ENCODE measurements at regions not wholly inside any gene's neighbourhood (a gene's known extent, or its start where the extent isn't known, plus 50 kb on each side); places are given as distances from the start of the nearest gene placed in this dataset.

DNA sequence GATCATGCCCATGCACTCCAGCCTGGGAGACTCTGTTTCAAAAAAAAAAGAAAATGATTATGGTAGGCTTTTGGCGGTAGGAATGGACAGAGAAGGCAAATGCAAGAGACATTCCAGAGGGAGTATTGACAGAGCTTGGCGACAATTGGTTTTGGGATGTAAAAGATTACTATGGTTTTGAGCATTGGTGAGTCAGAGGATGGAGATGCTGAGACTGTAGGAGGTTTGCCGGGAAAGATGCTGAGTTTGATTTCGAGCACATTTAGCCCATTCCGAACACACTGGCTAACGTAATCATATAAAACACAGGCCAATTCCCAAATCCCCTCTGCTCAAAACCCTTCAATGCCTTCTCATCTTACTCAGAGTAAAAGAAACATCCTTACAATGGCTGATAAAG is 161.6 kb upstream of the MKLN1 start:
- Histone ChIP-seq H3K9ac (ENCODE audit: insufficient read depth, low read length) (no peak overlapping the region), H3K4me1 (ENCODE audit: control insufficient read depth, extremely low read depth, insufficient read depth, low read length) (peaks cover 2% of the 10 kb centered on the region), H3K9me3 (ENCODE audit: control insufficient read depth, insufficient read depth, low read depth, low read length) (no peaks in the 10 kb centered on the region), H3K36me3 (ENCODE audit: control insufficient read depth, insufficient read depth, low read length) (no peaks in the 10 kb centered on the region), H3K27ac (ENCODE audit: insufficient read depth, low read length) (no peak overlapping the region), H3K4me2 (ENCODE audit: extremely low read depth, insufficient read depth, low read length) (no peak overlapping the region), H3K79me2 (ENCODE audit: control insufficient read depth, insufficient read depth, low read length) (no peaks in the 10 kb centered on the region), H4K20me1 (ENCODE audit: control insufficient read depth, extremely low read depth, insufficient read depth, low read length) (no peaks in the 10 kb centered on the region), H3K27me3 (ENCODE audit: control insufficient read depth, insufficient read depth, low read length) (no peaks in the 10 kb centered on the region), H2AFZ (ENCODE audit: low read length) (no peak overlapping the region), H3K4me3 (replicated peaks in 1 of 4; ENCODE audit: control extremely low read depth in 1 of 4, insufficient read depth in 1 of 4, low read depth in 3 of 4, low read length in 4 of 4) (no peak overlapping the region)
- TF ChIP-seq, protein P1, sequence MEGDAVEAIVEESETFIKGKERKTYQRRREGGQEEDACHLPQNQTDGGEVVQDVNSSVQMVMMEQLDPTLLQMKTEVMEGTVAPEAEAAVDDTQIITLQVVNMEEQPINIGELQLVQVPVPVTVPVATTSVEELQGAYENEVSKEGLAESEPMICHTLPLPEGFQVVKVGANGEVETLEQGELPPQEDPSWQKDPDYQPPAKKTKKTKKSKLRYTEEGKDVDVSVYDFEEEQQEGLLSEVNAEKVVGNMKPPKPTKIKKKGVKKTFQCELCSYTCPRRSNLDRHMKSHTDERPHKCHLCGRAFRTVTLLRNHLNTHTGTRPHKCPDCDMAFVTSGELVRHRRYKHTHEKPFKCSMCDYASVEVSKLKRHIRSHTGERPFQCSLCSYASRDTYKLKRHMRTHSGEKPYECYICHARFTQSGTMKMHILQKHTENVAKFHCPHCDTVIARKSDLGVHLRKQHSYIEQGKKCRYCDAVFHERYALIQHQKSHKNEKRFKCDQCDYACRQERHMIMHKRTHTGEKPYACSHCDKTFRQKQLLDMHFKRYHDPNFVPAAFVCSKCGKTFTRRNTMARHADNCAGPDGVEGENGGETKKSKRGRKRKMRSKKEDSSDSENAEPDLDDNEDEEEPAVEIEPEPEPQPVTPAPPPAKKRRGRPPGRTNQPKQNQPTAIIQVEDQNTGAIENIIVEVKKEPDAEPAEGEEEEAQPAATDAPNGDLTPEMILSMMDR (conservative IDR thresholded peaks at IDR 0.05 in 1 of 2, IDR thresholded peaks at IDR 0.05 in 1 of 2; ENCODE audit: low read depth in 1 of 2, low read length in 2 of 2) = no peak
- TF ChIP-seq EZH2 (IDR thresholded peaks at IDR 0.05; ENCODE audit: low read length, missing control alignments) = no peak
- DNase-seq (ENCODE audit: low read depth in 2 of 2) = peak in 1 of 2 donors; percentile 88

DNA sequence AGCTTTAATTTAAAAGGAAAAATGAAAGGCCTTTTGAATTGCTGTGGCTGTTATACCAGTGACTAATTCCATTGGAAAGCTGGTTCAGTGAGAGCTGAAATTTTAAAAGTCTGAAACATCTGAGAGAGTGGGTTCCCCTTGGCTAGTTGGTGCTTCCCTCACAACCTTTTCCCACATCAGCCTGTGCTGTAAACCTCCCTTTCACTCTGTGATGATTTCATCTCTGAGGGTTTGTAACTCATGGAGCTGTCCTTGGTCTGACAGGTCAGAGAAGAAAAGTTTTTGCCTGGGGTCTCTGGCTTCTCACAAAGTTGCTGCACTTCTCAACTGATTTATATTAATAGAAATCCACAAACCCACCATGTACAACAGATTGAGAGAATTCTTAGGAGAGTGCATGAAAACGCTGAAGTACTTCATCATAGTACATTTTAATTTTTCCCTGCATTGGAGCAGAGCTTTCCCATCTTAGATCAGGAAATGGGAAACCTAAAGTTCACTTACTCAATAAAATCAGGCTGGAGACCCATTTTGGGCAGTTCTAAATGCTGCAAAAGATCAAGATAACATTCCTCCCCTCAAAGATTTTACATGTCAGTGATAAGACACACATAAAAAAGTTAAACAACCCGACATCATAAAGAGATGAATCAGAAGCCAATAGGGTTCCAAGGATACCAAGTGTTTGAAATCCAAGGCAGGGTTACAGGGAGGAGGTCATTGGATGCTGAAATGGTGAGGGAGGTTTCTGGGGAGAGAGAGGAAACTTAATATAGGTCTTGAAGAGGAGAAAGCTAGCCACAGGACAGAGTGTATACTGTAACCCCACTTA is 157.0 kb upstream of the MKLN1 start:
- no peak overlapping the region for H3K9ac ChIP-seq (ENCODE audit: insufficient read depth, low read length)
- H3K4me1 ChIP-seq (ENCODE audit: control insufficient read depth, extremely low read depth, insufficient read depth, low read length) = peaks cover 2% of the 10 kb centered on the region
- no peak for TF ChIP-seq EZH2 (IDR thresholded peaks at IDR 0.05; ENCODE audit: low read length, missing control alignments)
- TF ChIP-seq, protein P1 (conservative IDR thresholded peaks at IDR 0.05 in 1 of 2, IDR thresholded peaks at IDR 0.05 in 1 of 2; ENCODE audit: low read depth in 1 of 2, low read length in 2 of 2) = no peak
- no peak overlapping the region for H3K4me3 ChIP-seq (replicated peaks in 1 of 4; ENCODE audit: control extremely low read depth in 1 of 4, insufficient read depth in 1 of 4, low read depth in 3 of 4, low read length in 4 of 4)
- H4K20me1 ChIP-seq (ENCODE audit: control insufficient read depth, extremely low read depth, insufficient read depth, low read length) = no peaks in the 10 kb centered on the region
- H3K79me2 ChIP-seq (ENCODE audit: control insufficient read depth, insufficient read depth, low read length) = no peaks in the 10 kb centered on the region
- no peaks in the 10 kb centered on the region for H3K9me3 ChIP-seq (ENCODE audit: control insufficient read depth, insufficient read depth, low read depth, low read length)
- H2AFZ ChIP-seq (ENCODE audit: low read length) = no peak overlapping the region
- DNase-seq (ENCODE audit: low read depth in 2 of 2) = peak in 1 of 2 donors; percentile 42
- H3K4me2 ChIP-seq (ENCODE audit: extremely low read depth, insufficient read depth, low read length) = no peak overlapping the region
- H3K27ac ChIP-seq (ENCODE audit: insufficient read depth, low read length) = no peak overlapping the region
- H3K36me3 ChIP-seq (ENCODE audit: control insufficient read depth, insufficient read depth, low read length) = no peaks in the 10 kb centered on the region
- no peaks in the 10 kb centered on the region for H3K27me3 ChIP-seq (ENCODE audit: control insufficient read depth, insufficient read depth, low read length)

DNA sequence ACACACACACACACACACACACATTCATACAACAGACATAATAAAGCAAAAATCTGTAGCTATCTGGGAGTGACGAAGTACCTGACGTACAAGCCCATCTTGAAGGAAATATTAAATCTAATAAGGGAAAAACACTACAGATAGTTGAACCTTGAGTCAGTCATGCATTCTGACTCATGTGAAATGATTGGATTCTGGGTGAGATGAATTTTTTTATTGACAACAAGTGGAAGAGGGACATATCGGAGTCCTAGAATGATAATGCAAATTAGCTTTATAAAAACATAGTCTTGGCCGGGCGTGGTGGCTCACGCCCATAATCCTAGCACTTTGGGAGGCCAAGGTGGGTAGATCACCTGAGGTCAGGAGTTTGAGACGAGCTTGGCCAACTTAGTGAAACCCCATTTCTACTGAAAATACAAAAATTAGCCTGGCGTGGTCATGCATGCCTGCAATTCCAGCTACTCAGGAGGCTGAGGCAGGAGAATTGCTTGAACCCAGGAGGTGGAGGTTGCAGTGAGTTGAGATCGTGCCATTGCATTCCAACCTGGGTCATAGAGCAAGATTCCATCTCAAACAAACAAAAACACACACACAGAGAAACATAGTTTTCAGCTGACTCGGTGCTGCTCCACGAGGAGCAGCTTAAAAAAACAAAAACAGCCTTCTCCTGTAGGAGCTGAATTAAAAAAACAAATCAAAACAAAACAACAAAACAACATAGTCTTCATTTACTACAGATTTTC is 154.4 kb upstream of the MKLN1 start:
- Histone ChIP-seq H3K4me3 (replicated peaks in 1 of 4; ENCODE audit: control extremely low read depth in 1 of 4, insufficient read depth in 1 of 4, low read depth in 3 of 4, low read length in 4 of 4) (no peak overlapping the region), H3K27me3 (ENCODE audit: control insufficient read depth, insufficient read depth, low read length) (no peaks in the 10 kb centered on the region), H4K20me1 (ENCODE audit: control insufficient read depth, extremely low read depth, insufficient read depth, low read length) (no peaks in the 10 kb centered on the region), H2AFZ (ENCODE audit: low read length) (no peak overlapping the region), H3K4me1 (ENCODE audit: control insufficient read depth, extremely low read depth, insufficient read depth, low read length) (peaks cover 2% of the 10 kb centered on the region), H3K27ac (ENCODE audit: insufficient read depth, low read length) (no peak overlapping the region), H3K9me3 (ENCODE audit: control insufficient read depth, insufficient read depth, low read depth, low read length) (no peaks in the 10 kb centered on the region), H3K9ac (ENCODE audit: insufficient read depth, low read length) (no peak overlapping the region), H3K36me3 (ENCODE audit: control insufficient read depth, insufficient read depth, low read length) (no peaks in the 10 kb centered on the region), H3K4me2 (ENCODE audit: extremely low read depth, insufficient read depth, low read length) (no peak overlapping the region), H3K79me2 (ENCODE audit: control insufficient read depth, insufficient read depth, low read length) (no peaks in the 10 kb centered on the region)
- peak in 1 of 2 donors; percentile 51 for DNase-seq (ENCODE audit: low read depth in 2 of 2)
- TF ChIP-seq EZH2 (IDR thresholded peaks at IDR 0.05; ENCODE audit: low read length, missing control alignments) = no peak
- TF ChIP-seq, protein P1 (conservative IDR thresholded peaks at IDR 0.05 in 1 of 2, IDR thresholded peaks at IDR 0.05 in 1 of 2; ENCODE audit: low read depth in 1 of 2, low read length in 2 of 2) = no peak
